OCI-LY7 (cell line): ENCODE measurements at regions not wholly inside any gene's neighbourhood (a gene's known extent, or its start where the extent isn't known, plus 50 kb on each side); places are given as distances from the start of the nearest gene placed in this dataset.

Experiments used
- BruUV-seq: library from RNA; stranded (reverse); fragments of 400-500 nt; replicated peaks from 2 replicates; lab custom pipeline; 2021; lab: Mats Ljungman, UMichigan
- CTCF ChIA-PET: fragments of 300-600 bp; sonication (Branson Sonifier 250); formaldehyde crosslinking; loops from one replicate; lab custom pipeline; 2022; ENCODE audit warnings: antibody characterized with exemption; ENCODE audit not compliant: unreplicated experiment; lab: Charles Lee
- POLR2A ChIA-PET: fragments of 300-600 bp; sonication (Branson Sonifier 250); formaldehyde crosslinking; loops from one replicate; lab custom pipeline; 2022; ENCODE audit warnings: antibody characterized with exemption; lab: Charles Lee
- DNase-seq: peaks from one replicate; pipeline ENCODE4 v3.0.0-alpha.2; 2015; ENCODE audit warnings: low spot score
- H2AFZ ChIP-seq: fragments of 200-600 bp; sonication (generic), shearing (Covaris generic); 2 replicates; pipeline ENCODE4 v1.6.1; 2014; ENCODE audit warnings: mild to moderate bottlenecking, antibody characterized with exemption, low read length, moderate library complexity
- H3K27ac ChIP-seq: fragments of 200-600 bp; sonication (generic); 2 replicates; pipeline ENCODE4 v1.5.1; 2014; ENCODE audit warnings: mixed run types, low read depth, mild to moderate bottlenecking, moderate library complexity, low read length, inconsistent platforms; ENCODE audit not compliant: poor library complexity, severe bottlenecking
- H3K36me3 ChIP-seq: fragments of 200-600 bp; sonication (generic); 2 replicates; pipeline ENCODE4 v1.6.1; 2014; ENCODE audit warnings: mild to moderate bottlenecking, antibody characterized with exemption, low read length, moderate library complexity, mixed read lengths; ENCODE audit not compliant: insufficient read depth
- H3K4me1 ChIP-seq: fragments of 200-600 bp; sonication (generic); 2 replicates; pipeline ENCODE4 v1.5.1; 2014; ENCODE audit warnings: mild to moderate bottlenecking, low read length; ENCODE audit not compliant: insufficient read depth, poor library complexity, severe bottlenecking
- H3K4me2 ChIP-seq: fragments of 200-600 bp; sonication (generic); 2 replicates; pipeline ENCODE4 v1.6.1; 2014; ENCODE audit warnings: mild to moderate bottlenecking, low read length
- H3K4me3 ChIP-seq: fragments of 200-600 bp; sonication (generic); 2 replicates; pipeline ENCODE4 v1.5.1; 2014; ENCODE audit warnings: mild to moderate bottlenecking, low read depth, low read length; ENCODE audit not compliant: poor library complexity, severe bottlenecking
- H3K79me2 ChIP-seq: fragments of 200-600 bp; sonication (generic); 2 replicates; pipeline ENCODE4 v1.6.1; 2016; ENCODE audit warnings: low read depth, mild to moderate bottlenecking, low read length, moderate library complexity, mixed read lengths; ENCODE audit not compliant: insufficient read depth
- H3K9me2 ChIP-seq: fragments of 200-600 bp; sonication (generic); 2 replicates; pipeline ENCODE4 v1.6.1; 2016; ENCODE audit warnings: mild to moderate bottlenecking, low read length, mixed read lengths; ENCODE audit not compliant: insufficient read depth
- H3K9me3 ChIP-seq: fragments of 200-600 bp; sonication (generic); 2 replicates; pipeline ENCODE4 v1.6.1; 2014; ENCODE audit warnings: mild to moderate bottlenecking, mixed run types, low read length, mixed read lengths
- H4K20me1 ChIP-seq: fragments of 200-600 bp; sonication (generic); 2 replicates; pipeline ENCODE4 v1.6.1; 2014; ENCODE audit warnings: mild to moderate bottlenecking, antibody characterized with exemption, low read length, moderate library complexity, mixed read lengths; ENCODE audit not compliant: insufficient read depth
- EZH2phosphoT487 ChIP-seq: fragments of 200-600 bp; sonication (generic); IDR thresholded peaks from 2 replicates; pipeline ENCODE4 v1.6.1; 2018; ENCODE audit warnings: low read depth, borderline replicate concordance, mild to moderate bottlenecking, mixed run types, antibody characterized with exemption, low read length, moderate library complexity, mixed read lengths
- intact Hi-C: fragments of 100-400 bp; cut with micrococcal nuclease; formaldehyde crosslinking; loops from one replicate; pipeline ENCODE4 v1.10.0; 2022; ENCODE audit not compliant: unreplicated experiment
- TF ChIP-seq, protein P1 (sequence below): fragments of 200-600 bp; sonication (generic); conservative IDR thresholded peaks from 2 replicates; pipeline ENCODE4 v1.5.1; 2014; ENCODE audit warnings: mild to moderate bottlenecking, antibody characterized with exemption, low read length, moderate library complexity, mixed read lengths

- H3K36me3 ChIP-seq: no peaks in the 10 kb centered on the region
- ChIA-PET POLR2A (no interaction called here), CTCF (no interaction called here)
- H3K79me2 ChIP-seq: no peaks in the 10 kb centered on the region
- no peak overlapping the region for H2AFZ ChIP-seq
- H4K20me1 ChIP-seq: no peaks in the 10 kb centered on the region
- H3K9me3 ChIP-seq: no peaks in the 10 kb centered on the region
- no peaks in the 10 kb centered on the region for H3K9me2 ChIP-seq
- no peak overlapping the region for H3K27ac ChIP-seq
- no peaks in the 10 kb centered on the region for H3K4me1 ChIP-seq
- BruUV-seq: no TSS peak
- DNase-seq: no peak
- no peak overlapping the region for H3K4me3 ChIP-seq
- TF ChIP-seq EZH2phosphoT487: no peak
- TF ChIP-seq, protein P1, sequence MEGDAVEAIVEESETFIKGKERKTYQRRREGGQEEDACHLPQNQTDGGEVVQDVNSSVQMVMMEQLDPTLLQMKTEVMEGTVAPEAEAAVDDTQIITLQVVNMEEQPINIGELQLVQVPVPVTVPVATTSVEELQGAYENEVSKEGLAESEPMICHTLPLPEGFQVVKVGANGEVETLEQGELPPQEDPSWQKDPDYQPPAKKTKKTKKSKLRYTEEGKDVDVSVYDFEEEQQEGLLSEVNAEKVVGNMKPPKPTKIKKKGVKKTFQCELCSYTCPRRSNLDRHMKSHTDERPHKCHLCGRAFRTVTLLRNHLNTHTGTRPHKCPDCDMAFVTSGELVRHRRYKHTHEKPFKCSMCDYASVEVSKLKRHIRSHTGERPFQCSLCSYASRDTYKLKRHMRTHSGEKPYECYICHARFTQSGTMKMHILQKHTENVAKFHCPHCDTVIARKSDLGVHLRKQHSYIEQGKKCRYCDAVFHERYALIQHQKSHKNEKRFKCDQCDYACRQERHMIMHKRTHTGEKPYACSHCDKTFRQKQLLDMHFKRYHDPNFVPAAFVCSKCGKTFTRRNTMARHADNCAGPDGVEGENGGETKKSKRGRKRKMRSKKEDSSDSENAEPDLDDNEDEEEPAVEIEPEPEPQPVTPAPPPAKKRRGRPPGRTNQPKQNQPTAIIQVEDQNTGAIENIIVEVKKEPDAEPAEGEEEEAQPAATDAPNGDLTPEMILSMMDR: no peak
- intact Hi-C loops: no loop called here
- no peak overlapping the region for H3K4me2 ChIP-seq
Observed at GRCh38 chr5:43895876-43896275, 292.9 kb downstream of the NNT start.

GRCh38 chr5:43893951-43894684 is 291.1 kb downstream of the NNT start:
- CTCF ChIA-PET: no interaction called here
- POLR2A ChIA-PET: interaction anchor here (0.6 to 0.7 kb wide), 2 partner anchors 195 to 698 kb away, joined by 3 to 4 read pairs; no protein-coding TSS in a partner anchor
- Histone ChIP-seq H3K9me3 (no peaks in the 10 kb centered on the region), H3K27ac (no peak overlapping the region), H3K79me2 (no peaks in the 10 kb centered on the region), H3K4me1 (no peaks in the 10 kb centered on the region), H2AFZ (no peak overlapping the region), H3K4me3 (no peak overlapping the region), H3K9me2 (no peaks in the 10 kb centered on the region), H3K4me2 (no peak overlapping the region), H3K36me3 (no peaks in the 10 kb centered on the region), H4K20me1 (no peaks in the 10 kb centered on the region)
- no peak for DNase-seq
- BruUV-seq: no TSS peak
- TF ChIP-seq, protein P1: no peak
- TF ChIP-seq EZH2phosphoT487: no peak
- intact Hi-C loops: no loop called here

DNA sequence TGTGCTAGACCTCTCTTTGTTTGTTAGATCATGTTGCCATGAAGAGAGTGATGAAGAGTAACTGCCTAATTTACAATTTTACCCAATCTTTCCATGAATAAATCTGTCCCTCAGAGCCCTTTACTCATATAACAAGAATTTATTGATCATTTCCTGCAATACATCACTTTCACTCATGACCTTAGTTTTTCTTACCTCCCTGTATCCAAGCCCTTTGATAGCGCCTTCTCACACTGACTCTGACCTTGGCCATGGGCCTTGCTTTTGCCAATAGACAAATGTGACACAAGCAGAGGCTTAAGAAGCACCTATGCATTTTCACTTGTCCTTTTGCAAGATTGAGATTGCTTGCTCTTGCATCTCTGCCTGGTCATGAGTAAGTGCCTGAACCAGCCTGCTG is 288.1 kb downstream of the NNT start:
- no peak for DNase-seq
- Histone ChIP-seq H3K79me2 (no peaks in the 10 kb centered on the region), H3K36me3 (no peaks in the 10 kb centered on the region), H4K20me1 (no peaks in the 10 kb centered on the region), H3K9me3 (no peaks in the 10 kb centered on the region), H3K27ac (no peak overlapping the region), H3K4me1 (no peaks in the 10 kb centered on the region), H3K4me2 (no peak overlapping the region), H3K4me3 (no peak overlapping the region), H3K9me2 (no peaks in the 10 kb centered on the region), H2AFZ (no peak overlapping the region)
- intact Hi-C loops: no loop called here
- TF ChIP-seq EZH2phosphoT487: no peak
- TF ChIP-seq, protein P1: no peak
- POLR2A ChIA-PET: no interaction called here
- no TSS peak for BruUV-seq
- CTCF ChIA-PET: no interaction called here
